GM12878 (cell line): ENCODE measurements at regions not wholly inside any gene's neighbourhood (a gene's known extent, or its start where the extent isn't known, plus 50 kb on each side); places are given as distances from the start of the nearest gene placed in this dataset.

Experiments used
- ATAC-seq: fragments of 200-7000 bp; cut with Tn5 transposase; 3 replicates; pipeline ENCODE4 v1.9.1; 2020; ENCODE audit warnings: mild to moderate bottlenecking, moderate library complexity
- BruUV-seq: library from RNA; stranded (reverse); fragments of 400-500 nt; replicated peaks from 2 replicates; lab custom pipeline; 2021; lab: Mats Ljungman, UMichigan
- CTCF ChIA-PET: fragments of 300-600 bp; sonication (Branson Sonifier 250); formaldehyde crosslinking; extraction: SDS; loops from one replicate; lab custom pipeline; 2021; ENCODE audit warnings: inconsistent platforms; lab: Yijun Ruan, JAX
- POLR2A ChIA-PET: fragments of 350-600 bp; formaldehyde crosslinking; extraction: SDS; loops from one replicate; lab custom pipeline; 2021; ENCODE audit warnings: inconsistent platforms; lab: Charles Lee
- RAD21 ChIA-PET: fragments of 300-600 bp; sonication (Branson Sonifier 250); formaldehyde crosslinking; loops from one replicate; lab custom pipeline; 2023; ENCODE audit warnings: antibody characterized with exemption; ENCODE audit not compliant: unreplicated experiment; lab: Charles Lee
- SMC1A ChIA-PET: fragments of 300-600 bp; sonication (Branson Sonifier 250); formaldehyde crosslinking; loops from one replicate; lab custom pipeline; 2023; ENCODE audit not compliant: unreplicated experiment, uncharacterized antibody; lab: Charles Lee
- DNase-seq: peaks from one replicate; pipeline ENCODE4 v3.0.0-alpha.2; 2011; ENCODE audit warnings: low read depth, low spot score
- FAIRE-seq: peaks from 3 replicates; lab custom pipeline; 2011; peaks lifted over from hg19 to GRCh38; lab: Jason Lieb, UNC
- H2AFZ ChIP-seq: 2 replicates; pipeline ENCODE4 v1.6.0; 2011; ENCODE audit warnings: low read depth, low read length, control low read depth; ENCODE audit not compliant: control insufficient read depth
- H3K27ac ChIP-seq: 2 replicates; pipeline ENCODE4 v1.5.1; 2011; ENCODE audit warnings: control low read depth; ENCODE audit not compliant: control insufficient read depth, insufficient read depth
- H3K27me3 ChIP-seq, 2 experiments: replicated peaks in 1 of 2; 2 replicates each; pipeline versions ENCODE4 v1.6.0 to v1.6.1; 2011; ENCODE audit warnings: low read length in 1 of 2; ENCODE audit not compliant: control insufficient read depth in 2 of 2, insufficient read depth in 2 of 2
- H3K36me3 ChIP-seq, 2 experiments: 2 replicates each; pipeline ENCODE4 v1.5.1; 2011; ENCODE audit warnings: low read length in 1 of 2; ENCODE audit not compliant: control insufficient read depth in 2 of 2, insufficient read depth in 2 of 2
- H3K4me1 ChIP-seq: 2 replicates; pipeline ENCODE4 v1.6.1; 2011; ENCODE audit warnings: mild to moderate bottlenecking, low read length, moderate library complexity, mixed read lengths; ENCODE audit not compliant: control insufficient read depth, insufficient read depth
- H3K4me2 ChIP-seq: 2 replicates; pipeline ENCODE4 v1.6.0; 2011; ENCODE audit warnings: control low read depth; ENCODE audit not compliant: control insufficient read depth, insufficient read depth
- H3K4me3 ChIP-seq: fragments of 200-600 bp; sonication (generic); 2 replicates; pipeline ENCODE4 v1.5.1; 2016
- H3K79me2 ChIP-seq: 2 replicates; pipeline ENCODE4 v1.6.0; 2011; ENCODE audit warnings: low read length; ENCODE audit not compliant: control insufficient read depth, insufficient read depth
- H3K9ac ChIP-seq: 2 replicates; pipeline ENCODE4 v1.8.0; 2011; ENCODE audit warnings: low read length, control low read depth, mixed read lengths; ENCODE audit not compliant: control insufficient read depth, insufficient read depth
- H3K9me3 ChIP-seq: replicated peaks from 3 replicates; pipeline ENCODE4 v1.5.1; 2011; ENCODE audit warnings: mild to moderate bottlenecking, low read length; ENCODE audit not compliant: control insufficient read depth, insufficient read depth
- H4K20me1 ChIP-seq: 2 replicates; pipeline ENCODE4 v1.6.0; 2011; ENCODE audit not compliant: control insufficient read depth, insufficient read depth
- NFYA ChIP-seq: IDR thresholded peaks from 2 replicates; pipeline ENCODE4 v1.6.1; 2011; ENCODE audit warnings: low read depth, mild to moderate bottlenecking, low read length, improper control_type of control experiment, borderline replicate concordance
- NFYB ChIP-seq: IDR thresholded peaks from 2 replicates; pipeline ENCODE4 v1.6.1; 2011; ENCODE audit warnings: low read depth, mild to moderate bottlenecking, low read length, improper control_type of control experiment, moderate library complexity; ENCODE audit not compliant: insufficient read depth
- RCOR1 ChIP-seq: conservative IDR thresholded peaks from 2 replicates; pipeline ENCODE4 v1.6.1; 2012; ENCODE audit warnings: low read depth, low read length, improper control_type of control experiment
- in situ Hi-C: fragments of 300-500 bp; cut with MboI; formaldehyde crosslinking; loops from 9 replicates; pipeline ENCODE4 v1.14.3; 2018; ENCODE audit warnings: mixed read lengths
- intact Hi-C: fragments of 100-400 bp; cut with micrococcal nuclease; formaldehyde crosslinking; loops from one replicate; pipeline ENCODE4 v1.14.2; 2022; ENCODE audit not compliant: unreplicated experiment
- TF ChIP-seq, protein P1 (sequence below): IDR thresholded peaks from 2 replicates; pipeline ENCODE4 v1.6.1; 2012; ENCODE audit warnings: low read depth, low read length, improper control_type of control experiment
- TF ChIP-seq, protein P2 (sequence below): IDR thresholded peaks from 2 replicates; pipeline ENCODE4 v1.6.1; 2012; ENCODE audit warnings: mild to moderate bottlenecking, low read depth, low read length
- TF ChIP-seq, protein P3 (sequence below): IDR thresholded peaks from 2 replicates; pipeline ENCODE4 v1.6.1; 2012; ENCODE audit warnings: low read depth, low read length, improper control_type of control experiment

GRCh38 chr5:120738568-120738967 is 274.5 kb downstream of the PRR16 start (continued):
- TF ChIP-seq, protein P1, sequence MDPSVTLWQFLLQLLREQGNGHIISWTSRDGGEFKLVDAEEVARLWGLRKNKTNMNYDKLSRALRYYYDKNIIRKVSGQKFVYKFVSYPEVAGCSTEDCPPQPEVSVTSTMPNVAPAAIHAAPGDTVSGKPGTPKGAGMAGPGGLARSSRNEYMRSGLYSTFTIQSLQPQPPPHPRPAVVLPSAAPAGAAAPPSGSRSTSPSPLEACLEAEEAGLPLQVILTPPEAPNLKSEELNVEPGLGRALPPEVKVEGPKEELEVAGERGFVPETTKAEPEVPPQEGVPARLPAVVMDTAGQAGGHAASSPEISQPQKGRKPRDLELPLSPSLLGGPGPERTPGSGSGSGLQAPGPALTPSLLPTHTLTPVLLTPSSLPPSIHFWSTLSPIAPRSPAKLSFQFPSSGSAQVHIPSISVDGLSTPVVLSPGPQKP = no peak
- no peak for TF ChIP-seq NFYB
- TF ChIP-seq, protein P2, sequence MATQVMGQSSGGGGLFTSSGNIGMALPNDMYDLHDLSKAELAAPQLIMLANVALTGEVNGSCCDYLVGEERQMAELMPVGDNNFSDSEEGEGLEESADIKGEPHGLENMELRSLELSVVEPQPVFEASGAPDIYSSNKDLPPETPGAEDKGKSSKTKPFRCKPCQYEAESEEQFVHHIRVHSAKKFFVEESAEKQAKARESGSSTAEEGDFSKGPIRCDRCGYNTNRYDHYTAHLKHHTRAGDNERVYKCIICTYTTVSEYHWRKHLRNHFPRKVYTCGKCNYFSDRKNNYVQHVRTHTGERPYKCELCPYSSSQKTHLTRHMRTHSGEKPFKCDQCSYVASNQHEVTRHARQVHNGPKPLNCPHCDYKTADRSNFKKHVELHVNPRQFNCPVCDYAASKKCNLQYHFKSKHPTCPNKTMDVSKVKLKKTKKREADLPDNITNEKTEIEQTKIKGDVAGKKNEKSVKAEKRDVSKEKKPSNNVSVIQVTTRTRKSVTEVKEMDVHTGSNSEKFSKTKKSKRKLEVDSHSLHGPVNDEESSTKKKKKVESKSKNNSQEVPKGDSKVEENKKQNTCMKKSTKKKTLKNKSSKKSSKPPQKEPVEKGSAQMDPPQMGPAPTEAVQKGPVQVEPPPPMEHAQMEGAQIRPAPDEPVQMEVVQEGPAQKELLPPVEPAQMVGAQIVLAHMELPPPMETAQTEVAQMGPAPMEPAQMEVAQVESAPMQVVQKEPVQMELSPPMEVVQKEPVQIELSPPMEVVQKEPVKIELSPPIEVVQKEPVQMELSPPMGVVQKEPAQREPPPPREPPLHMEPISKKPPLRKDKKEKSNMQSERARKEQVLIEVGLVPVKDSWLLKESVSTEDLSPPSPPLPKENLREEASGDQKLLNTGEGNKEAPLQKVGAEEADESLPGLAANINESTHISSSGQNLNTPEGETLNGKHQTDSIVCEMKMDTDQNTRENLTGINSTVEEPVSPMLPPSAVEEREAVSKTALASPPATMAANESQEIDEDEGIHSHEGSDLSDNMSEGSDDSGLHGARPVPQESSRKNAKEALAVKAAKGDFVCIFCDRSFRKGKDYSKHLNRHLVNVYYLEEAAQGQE = no peak
- TF ChIP-seq NFYA = no peak

DNA sequence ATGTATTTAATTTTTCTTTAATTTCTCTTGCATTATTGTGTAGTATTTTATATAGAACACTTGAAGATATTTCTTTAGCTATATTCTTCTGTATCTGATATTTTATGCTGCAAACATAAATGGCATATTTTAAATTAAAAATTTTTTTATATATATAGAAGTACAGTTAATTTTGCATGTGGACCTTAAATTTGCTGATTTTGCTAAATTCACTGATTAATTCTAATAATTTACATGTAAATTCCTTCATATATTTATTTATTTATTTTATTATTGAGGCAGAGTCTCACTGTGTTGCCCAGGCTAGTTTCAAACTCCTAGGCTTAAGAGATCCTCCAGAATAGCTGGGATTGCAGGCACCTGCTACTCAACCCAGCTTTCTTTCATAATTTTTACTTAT is 276.9 kb downstream of the PRR16 start:
- Histone ChIP-seq H3K9ac (no peak overlapping the region), H3K4me3 (no peak overlapping the region), H3K4me2 (no peak overlapping the region), H3K27ac (no peak overlapping the region), H4K20me1 (no peaks in the 10 kb centered on the region)
- TF ChIP-seq RCOR1 = no peak
- TF ChIP-seq, protein P3, sequence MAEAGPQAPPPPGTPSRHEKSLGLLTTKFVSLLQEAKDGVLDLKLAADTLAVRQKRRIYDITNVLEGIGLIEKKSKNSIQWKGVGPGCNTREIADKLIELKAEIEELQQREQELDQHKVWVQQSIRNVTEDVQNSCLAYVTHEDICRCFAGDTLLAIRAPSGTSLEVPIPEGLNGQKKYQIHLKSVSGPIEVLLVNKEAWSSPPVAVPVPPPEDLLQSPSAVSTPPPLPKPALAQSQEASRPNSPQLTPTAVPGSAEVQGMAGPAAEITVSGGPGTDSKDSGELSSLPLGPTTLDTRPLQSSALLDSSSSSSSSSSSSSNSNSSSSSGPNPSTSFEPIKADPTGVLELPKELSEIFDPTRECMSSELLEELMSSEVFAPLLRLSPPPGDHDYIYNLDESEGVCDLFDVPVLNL = no peak
- TF ChIP-seq, all 136 proteins: peak for 0
- ATAC-seq (no peak), FAIRE-seq (no peak), DNase-seq (no peak)
- Histone ChIP-seq H3K36me3 (no peaks in the 10 kb centered on the region), H2AFZ (no peak overlapping the region), H3K79me2 (no peaks in the 10 kb centered on the region), H3K9me3 (no peaks in the 10 kb centered on the region), H3K4me1 (no peaks in the 10 kb centered on the region), H3K27me3 (no peaks in the 10 kb centered on the region)
- intact Hi-C loops = no loop called here
- CTCF ChIA-PET = no interaction called here
- SMC1A ChIA-PET = no interaction called here
- BruUV-seq = no TSS peak
- RAD21 ChIA-PET = no interaction called here
- POLR2A ChIA-PET = no interaction called here
- in situ Hi-C loops = no loop called here
